AG09309 (cell line): ENCODE measurements at regions not wholly inside any gene's neighbourhood (a gene's known extent, or its start where the extent isn't known, plus 50 kb on each side); places are given as distances from the start of the nearest gene placed in this dataset.
A peak's percentile ranks its signal among the peaks of the same experiment; 100 is the strongest.

Experiments used
- DNase-seq: peaks from one replicate; pipeline ENCODE4 v3.0.0-alpha.2; 2010; ENCODE audit warnings: low read depth
- H3K4me3 ChIP-seq: 2 replicates; pipeline ENCODE4 v1.5.1; 2011; ENCODE audit warnings: mild to moderate bottlenecking, low read depth, low read length, moderate library complexity; ENCODE audit not compliant: control insufficient read depth
- TF ChIP-seq, protein P1 (sequence below): IDR thresholded peaks from 2 replicates; pipeline ENCODE4 v1.5.1; 2011; ENCODE audit warnings: mild to moderate bottlenecking, low read depth, low read length, inconsistent platforms; ENCODE audit not compliant: insufficient read depth, control insufficient read depth; ENCODE audit errors: missing control alignments

DNA sequence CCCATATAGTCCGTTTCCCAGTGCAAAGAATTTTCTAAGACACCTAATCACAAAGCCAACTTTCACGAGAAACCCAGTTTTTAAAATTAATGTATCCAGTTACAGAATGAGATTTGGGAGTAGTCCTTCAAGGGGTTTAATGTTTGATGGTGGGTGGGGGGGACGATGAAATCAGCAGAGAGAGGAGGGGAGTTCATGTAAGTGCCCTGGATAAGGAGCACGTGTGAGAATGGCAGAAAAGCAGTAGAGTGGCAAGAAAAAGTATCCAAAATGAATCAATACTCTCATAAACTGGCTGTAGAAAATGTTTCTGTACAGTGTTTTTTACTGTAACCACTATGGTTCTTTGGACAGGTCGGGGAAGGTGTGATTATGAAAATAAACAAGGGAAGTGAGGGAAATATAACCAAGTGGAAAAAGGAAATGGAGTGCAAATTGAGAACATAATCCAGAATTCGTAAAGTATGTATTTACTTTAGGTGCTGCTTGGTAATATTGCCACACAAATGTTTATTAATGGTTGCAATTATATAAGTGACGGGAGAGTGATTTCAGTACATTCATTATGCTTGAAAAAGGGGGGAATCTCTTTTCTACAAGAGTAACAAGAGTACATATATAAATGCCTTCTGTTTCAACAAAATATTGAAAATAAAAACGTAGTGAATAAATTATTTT lies 118.7 kb upstream of the RRP15 start:
- DNase-seq = no peak
- no peak overlapping the region for H3K4me3 ChIP-seq
- TF ChIP-seq, protein P1, sequence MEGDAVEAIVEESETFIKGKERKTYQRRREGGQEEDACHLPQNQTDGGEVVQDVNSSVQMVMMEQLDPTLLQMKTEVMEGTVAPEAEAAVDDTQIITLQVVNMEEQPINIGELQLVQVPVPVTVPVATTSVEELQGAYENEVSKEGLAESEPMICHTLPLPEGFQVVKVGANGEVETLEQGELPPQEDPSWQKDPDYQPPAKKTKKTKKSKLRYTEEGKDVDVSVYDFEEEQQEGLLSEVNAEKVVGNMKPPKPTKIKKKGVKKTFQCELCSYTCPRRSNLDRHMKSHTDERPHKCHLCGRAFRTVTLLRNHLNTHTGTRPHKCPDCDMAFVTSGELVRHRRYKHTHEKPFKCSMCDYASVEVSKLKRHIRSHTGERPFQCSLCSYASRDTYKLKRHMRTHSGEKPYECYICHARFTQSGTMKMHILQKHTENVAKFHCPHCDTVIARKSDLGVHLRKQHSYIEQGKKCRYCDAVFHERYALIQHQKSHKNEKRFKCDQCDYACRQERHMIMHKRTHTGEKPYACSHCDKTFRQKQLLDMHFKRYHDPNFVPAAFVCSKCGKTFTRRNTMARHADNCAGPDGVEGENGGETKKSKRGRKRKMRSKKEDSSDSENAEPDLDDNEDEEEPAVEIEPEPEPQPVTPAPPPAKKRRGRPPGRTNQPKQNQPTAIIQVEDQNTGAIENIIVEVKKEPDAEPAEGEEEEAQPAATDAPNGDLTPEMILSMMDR = no peak

DNA sequence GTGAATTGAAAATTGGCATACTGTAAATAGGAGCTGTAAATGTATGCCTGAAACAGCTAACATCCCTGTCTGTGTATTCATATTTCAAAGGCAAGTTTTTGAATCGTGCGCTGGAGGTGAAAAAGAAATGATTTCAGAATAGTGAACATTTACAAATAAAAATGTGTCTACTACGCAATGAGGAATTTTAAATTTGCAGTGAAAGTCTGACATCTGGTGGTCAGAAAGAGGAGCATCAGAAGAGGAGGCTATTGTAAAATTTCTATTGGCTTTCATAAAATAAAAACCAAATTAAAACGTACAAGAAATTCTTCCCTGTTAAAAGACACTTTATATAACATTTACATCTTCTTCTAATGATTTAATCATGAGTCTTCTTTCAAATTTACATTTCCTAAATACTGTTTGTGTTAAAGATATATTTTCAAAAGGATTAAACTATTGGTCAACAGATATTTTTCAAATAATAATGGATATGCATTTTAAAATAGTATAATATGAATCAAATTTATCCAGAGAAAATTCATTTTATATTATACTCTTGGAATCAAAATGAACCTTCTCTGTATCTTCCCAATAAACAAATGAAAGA lies 113.7 kb upstream of the RRP15 start:
- TF ChIP-seq, protein P1 = peak; percentile 69
- no peak overlapping the region for H3K4me3 ChIP-seq
- peak; percentile 7 for DNase-seq

DNA sequence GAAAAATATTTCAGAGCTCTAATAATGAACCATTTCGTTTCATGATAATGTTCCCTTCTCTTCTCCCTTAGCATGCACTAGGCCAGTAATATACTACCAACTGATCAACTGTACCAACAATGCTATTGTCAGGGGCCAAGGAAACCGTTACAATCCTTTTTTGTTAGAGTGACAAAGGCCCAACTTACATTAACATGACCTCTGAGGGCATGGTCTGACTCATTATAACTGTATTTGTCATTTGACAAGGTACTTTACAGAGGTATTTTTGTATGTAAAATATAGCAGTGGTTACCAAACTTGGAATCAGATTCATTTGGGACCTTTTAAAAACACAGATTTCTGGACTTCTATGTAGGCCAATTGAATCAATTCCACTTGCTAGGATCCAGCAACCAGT lies 102.6 kb upstream of the RRP15 start:
- DNase-seq = no peak
- TF ChIP-seq, protein P1 = no peak
- no peak overlapping the region for H3K4me3 ChIP-seq

DNA sequence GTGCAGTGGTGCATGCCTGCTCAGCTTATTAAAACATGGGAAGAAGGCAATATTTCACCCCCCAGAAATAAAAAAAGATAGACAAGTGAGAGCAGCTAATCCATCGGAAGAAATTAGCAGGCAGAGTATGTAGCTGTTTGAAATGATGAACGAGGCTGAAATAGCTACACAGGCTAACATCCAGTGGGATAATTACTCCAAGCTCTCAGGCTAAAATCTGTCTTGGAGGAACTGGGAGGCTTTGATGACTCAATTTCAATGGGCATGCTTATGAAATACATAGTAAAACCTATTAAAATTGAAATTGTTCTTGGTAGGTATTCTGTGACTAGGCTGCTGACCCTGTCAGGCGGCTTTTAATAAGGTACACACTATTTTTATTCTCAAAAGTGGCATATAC lies 84.1 kb upstream of the RRP15 start:
- TF ChIP-seq, protein P1 = no peak
- H3K4me3 ChIP-seq = no peak overlapping the region
- DNase-seq = no peak

DNA sequence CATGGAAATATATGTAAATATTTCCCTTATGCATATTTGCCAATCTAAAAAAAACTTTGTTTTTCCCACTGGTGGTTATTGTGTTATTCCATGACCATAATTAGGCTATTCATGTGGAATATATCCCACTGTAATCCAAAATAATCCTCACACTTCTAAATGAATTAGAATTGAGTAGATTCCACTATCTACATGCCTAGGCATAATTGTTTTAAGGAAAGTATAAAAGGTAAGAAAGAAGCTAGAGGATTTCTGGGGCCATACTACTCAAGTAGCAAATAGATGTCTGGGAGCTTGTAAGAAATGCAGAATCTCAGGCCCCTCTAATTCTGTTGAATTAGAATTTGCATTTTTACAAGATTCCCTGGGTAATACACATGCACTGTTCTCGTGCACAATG lies 83.5 kb upstream of the RRP15 start:
- H3K4me3 ChIP-seq = no peak overlapping the region
- DNase-seq = no peak
- TF ChIP-seq, protein P1 = no peak

DNA sequence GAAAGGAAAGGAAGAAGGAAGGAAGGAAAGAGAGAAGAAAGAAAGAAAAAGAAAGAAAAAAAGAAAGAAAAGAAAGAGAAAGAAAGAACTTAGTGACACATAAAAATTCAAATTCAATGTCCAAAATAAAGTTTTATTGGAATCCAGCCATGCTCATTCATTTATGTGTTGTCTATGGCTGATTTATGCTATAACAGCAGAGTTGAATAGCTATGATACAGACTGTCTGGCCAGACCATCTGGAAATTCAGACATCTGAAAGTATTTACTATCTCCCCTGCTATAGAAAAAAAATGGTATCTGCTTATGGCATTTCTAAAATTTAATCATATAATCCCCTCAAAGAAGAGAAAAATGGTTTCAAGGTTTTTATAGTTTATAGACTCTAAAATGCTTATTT lies 79.4 kb upstream of the RRP15 start:
- DNase-seq = no peak
- no peak overlapping the region for H3K4me3 ChIP-seq
- TF ChIP-seq, protein P1 = no peak
